Medulla oblongata (tissue), 1 donor: ENCODE measurements at regions not wholly inside any gene's neighbourhood (a gene's known extent, or its start where the extent isn't known, plus 50 kb on each side); places are given as distances from the start of the nearest gene placed in this dataset.

Experiments used
- DNase-seq: peaks from one replicate; pipeline ENCODE4 v3.0.0-alpha.2; 2015; ENCODE audit errors: extremely low spot score

GRCh38 chr1:4571263-4571662 lies 83.1 kb upstream of the AJAP1 start:
- DNase-seq: no peak

GRCh38 chr1:4573526-4573925 lies 80.9 kb upstream of the AJAP1 start:
- no peak for DNase-seq

GRCh38 chr1:4581807-4582206 lies 72.6 kb upstream of the AJAP1 start:
- no peak for DNase-seq

DNA sequence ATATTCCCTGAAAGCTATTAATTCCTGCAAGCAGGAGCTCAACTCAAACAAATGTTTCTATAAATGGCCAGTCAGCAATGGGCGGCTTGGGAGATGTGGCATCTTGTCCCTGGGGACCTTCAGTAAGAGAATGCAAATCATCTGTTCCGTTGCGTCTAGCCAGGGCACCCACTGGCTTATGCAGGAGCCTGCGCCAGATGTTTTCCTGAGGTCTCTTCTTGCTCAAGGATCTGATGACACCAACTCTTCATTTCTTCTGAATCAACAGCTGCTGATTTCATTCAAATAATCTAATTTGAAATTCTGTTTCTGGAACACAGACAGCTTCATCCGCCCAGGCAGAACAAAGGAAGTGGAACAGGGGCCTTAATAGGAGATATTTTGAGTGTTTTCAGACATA lies 70.0 kb upstream of the AJAP1 start:
- DNase-seq: no peak

DNA sequence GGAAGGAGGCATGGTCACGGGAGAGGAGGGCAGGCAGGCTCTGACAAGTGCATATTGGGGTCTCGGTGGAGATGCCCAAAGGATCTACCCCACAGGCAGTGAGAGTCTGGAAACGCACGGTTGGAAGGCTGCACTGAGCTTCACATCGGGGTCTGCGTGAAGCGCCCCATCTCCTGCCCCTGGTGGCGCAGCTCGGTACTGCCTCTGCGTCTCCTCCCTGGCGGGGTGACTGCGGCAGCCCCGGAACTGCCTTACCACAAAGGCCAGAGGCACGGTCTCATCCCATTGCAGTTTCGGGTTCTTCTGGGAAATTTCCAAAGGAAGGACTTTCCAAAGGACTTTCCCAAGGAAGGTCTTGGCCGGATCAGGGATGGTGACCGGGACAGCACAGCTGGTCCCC lies 69.2 kb upstream of the AJAP1 start:
- no peak for DNase-seq

DNA sequence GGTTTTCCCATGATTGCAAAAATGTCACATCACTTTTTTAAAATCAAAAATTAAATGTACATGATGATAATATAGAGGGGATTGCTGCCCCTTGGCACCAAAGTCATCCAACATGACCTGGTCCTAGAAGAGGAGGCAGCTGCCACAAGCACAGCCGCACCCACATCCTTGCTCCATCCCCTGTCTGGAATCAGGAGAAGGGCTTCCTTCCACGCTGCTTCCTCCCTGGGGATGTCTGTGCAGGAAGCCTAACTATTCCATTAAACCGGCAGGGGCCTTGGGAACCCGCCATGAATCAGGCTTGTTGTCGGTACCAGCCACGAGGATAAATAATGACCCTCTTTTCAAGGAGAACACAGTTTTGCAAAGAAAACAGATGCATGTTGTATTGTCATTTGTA lies 68.7 kb upstream of the AJAP1 start:
- DNase-seq: no peak

DNA sequence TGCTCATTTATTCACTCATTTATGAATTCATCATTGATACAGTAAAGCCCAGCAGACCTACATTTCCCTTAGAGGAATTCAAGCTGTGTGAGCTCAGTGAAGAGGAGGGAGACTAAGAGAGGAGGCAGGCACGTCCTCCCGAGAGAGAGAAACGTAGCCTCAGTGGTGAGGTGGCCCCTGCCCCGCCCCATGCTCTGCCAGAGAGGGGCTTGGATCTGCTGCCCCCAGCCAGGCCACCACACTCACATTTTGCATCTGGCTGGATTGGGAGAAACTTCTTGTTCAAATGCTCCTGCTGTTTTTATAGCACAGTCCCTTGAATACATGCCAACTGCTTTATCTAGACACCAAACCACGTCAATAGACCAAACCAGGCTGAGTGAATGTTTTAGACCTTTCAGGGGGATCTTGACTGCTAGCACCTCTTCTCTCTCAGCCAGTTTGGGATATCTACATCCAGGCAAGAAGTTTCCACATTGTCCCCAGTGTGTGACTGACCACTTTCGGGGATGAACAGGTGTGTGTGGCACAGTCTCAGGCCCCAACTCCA lies 67.7 kb upstream of the AJAP1 start:
- DNase-seq: no peak

GRCh38 chr1:4587721-4588120 lies 66.7 kb upstream of the AJAP1 start:
- DNase-seq: no peak

GRCh38 chr1:4590756-4591155 lies 63.7 kb upstream of the AJAP1 start:
- no peak for DNase-seq

- DNase-seq: no peak
Measured at GRCh38 chr1:4591926-4592325, 62.5 kb upstream of the AJAP1 start.

GRCh38 chr1:4593106-4593505 lies 61.3 kb upstream of the AJAP1 start:
- no peak for DNase-seq

- DNase-seq: no peak
Measured at GRCh38 chr1:4594286-4594991, 60.0 kb upstream of the AJAP1 start.

DNA sequence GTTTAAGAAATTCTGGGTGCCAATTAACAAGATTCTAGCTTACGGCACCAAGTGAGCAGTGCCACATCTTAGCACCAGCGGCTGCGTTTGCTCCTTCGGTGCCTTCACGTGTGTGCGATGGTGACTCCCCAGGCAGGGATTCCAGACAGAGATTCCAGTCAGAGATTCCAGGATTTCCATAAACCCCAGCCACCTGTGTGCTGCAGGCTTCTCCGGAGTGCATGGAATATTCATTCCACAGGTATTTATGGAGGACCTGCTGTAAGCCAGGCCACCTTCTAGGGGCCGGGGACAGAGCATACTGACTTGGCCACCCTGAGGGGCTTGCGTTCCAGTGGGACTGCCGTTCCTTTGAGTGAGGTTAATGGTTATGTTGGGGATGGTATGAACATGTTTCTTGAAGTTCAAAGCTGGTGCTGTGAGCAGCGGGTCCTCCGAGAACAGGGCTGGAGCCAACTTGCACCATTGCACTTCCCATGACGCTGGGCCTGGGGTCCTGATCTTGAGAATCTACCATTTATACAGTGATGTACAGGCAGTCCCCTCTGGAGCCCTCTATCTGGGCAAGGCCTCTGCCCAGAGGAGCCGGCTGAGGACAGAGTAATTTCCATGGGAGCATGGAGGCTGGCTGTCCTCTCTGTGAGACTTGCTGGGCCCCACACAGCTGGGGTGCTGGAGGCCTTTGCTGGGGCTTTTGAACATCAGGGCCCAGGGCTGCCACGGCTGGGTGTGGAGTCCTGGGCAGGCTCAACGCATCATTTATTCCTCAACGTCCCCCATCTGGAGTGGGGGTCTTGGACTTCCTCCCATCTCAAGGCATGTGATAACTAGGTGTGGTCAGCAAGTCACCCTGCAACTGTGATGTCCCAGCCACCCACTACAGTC lies 58.8 kb upstream of the AJAP1 start:
- no peak for DNase-seq

- no peak for DNase-seq
Measured at GRCh38 chr1:4596486-4596885, 57.9 kb upstream of the AJAP1 start.

- no peak for DNase-seq
Measured at GRCh38 chr1:4597020-4597419, 57.4 kb upstream of the AJAP1 start.

DNA sequence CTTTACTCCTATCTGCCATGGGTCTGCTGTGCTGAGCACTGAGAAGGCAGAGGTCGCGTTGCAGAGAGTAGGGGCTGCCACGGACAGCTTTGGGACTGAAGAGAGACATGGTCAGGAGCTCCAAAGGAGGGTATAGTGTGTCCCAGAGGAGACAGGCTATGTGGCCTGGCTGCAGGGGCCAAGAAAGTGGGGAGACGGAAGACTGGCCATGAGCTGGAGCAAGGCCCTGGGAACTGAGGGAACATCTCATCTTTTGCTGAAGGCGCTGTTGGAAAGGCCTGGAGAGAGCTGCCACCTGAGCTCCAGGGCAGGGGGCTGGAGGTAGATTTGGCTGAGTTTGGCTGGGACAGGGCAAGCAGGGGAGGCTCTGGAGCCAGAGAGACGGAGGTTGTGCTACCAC lies 55.8 kb upstream of the AJAP1 start:
- no peak for DNase-seq

DNA sequence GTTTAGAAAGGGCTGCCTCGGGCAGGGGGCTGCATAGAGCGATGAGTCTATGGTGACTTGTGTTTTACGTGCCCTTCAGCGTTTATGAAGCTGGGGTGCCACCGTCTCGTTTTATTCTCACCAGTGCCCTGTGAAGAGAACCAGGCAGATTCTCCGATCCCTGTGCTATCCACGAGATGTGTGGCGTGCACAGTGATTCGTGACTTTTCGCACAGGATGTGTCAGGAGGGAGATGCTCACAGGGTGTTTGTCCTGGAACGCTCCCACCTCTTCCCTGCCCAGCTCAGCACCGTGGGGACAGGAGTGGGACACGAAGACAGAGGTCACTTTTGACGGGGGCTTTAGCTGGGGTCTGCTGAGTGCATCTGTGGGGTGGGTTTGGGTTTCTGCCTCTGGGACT lies 54.9 kb upstream of the AJAP1 start:
- DNase-seq: no peak

DNA sequence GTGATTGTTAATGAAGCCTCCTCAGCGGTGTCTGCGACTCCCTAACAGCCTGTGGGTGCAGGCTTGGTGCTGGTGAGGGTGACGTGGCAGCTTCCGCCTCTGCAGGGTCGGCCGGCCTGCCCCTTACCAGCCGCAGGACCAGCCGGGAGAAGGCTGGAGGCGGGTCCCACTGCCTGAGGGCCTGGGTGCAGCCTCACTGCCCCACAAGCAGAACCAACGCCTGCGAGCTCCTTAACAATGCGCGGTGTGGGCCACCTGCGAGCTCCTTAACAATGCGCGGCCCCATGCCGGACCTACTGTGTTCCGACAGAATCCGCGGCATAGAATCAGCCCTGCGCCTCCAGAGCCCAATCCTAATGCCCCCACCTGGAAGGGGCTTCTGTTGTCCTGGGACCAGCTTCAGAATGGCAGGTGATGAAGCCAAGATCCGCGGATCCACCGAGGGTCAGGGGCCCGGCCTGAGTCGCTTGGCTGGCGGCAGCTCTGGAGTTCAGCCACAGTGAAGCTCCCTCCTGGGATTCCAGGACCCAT lies 54.4 kb upstream of the AJAP1 start:
- no peak for DNase-seq

DNA sequence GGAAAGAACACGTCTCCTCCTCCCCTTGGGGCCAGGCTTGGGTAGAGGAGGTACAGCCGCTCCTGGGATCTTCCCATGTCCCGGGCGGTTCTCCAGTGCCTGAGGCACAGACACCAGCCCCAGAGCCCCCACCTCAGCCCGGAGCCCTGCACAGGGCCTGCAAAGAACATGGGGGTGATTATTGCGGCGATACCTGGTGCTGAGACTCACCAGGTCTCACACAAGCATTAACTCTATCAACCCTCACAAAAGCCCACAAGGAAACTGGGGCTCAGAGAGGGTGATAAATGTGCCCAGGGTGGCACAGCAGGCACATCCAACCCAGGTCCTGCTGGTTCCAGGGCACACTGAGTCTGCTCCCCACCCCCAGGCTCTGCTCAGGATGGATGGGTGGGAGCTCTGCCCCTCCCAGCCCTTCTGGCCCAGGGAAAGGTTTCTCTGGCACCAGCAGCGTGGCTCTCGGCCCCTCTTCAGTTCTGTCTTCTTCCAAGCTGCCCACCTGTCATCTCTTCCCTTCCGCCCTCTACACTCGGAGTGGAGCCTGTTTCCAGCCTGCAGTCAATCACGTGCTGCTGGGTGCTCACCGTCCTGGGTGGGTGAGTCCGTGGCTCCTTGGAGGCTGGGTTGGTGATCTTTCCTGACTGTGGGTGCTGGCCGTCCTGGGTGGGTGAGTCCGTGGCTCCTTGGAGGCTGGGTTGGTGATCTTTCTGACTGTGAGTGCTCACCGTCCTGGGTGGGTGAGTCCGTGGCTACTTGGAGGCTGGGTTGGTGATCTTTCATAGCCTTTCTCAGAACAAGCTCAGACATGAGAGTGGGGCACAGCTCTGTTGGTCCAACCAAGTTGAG lies 53.6 kb upstream of the AJAP1 start:
- DNase-seq: no peak

GRCh38 chr1:4601941-4602340 lies 52.5 kb upstream of the AJAP1 start:
- DNase-seq: no peak

- DNase-seq: peak; percentile 50
Measured at GRCh38 chr1:4602462-4603294, 51.7 kb upstream of the AJAP1 start.
